NB4 (cell line): ENCODE measurements at regions not wholly inside any gene's neighbourhood (a gene's known extent, or its start where the extent isn't known, plus 50 kb on each side); places are given as distances from the start of the nearest gene placed in this dataset.

Source experiments
- CTCF ChIP-seq: IDR thresholded peaks from one replicate; pipeline ENCODE4 v1.5.1; 2012; ENCODE audit warnings: low read depth, low read length
- MAX ChIP-seq: IDR thresholded peaks from 2 replicates; pipeline ENCODE4 v1.6.1; 2011; ENCODE audit warnings: low read depth, low read length
- MYC ChIP-seq: IDR thresholded peaks from 2 replicates; pipeline ENCODE4 v1.6.1; 2011; ENCODE audit warnings: low read depth, low read length
- POLR2A ChIP-seq: IDR thresholded peaks from 2 replicates; pipeline ENCODE4 v1.6.1; 2011; ENCODE audit warnings: mild to moderate bottlenecking; ENCODE audit not compliant: insufficient read length; ENCODE audit errors: extremely low read depth

- TF ChIP-seq CTCF: no peak
- TF ChIP-seq POLR2A: no peak
- TF ChIP-seq MYC: no peak
- TF ChIP-seq MAX: no peak
These were observed 196.4 kb downstream of the PCDH7 start for GRCh38 chr4:30916337-30917274.
